ENCODE measurements at regions not wholly inside any gene's neighbourhood (a gene's known extent, or its start where the extent isn't known, plus 50 kb on each side); places are given as distances from the start of the nearest gene placed in this dataset.

GRCh38 chr4:53674903-53675302 lies 83.6 kb upstream of the LNX1 start:
- Mint-ChIP-seq H3K27ac (ENCODE audit: low read depth) (no peak overlapping the region), H3K9me3 (peaks cover 5% of the 10 kb centered on the region), H3K27me3 (peaks cover 26% of the 10 kb centered on the region), H3K4me1 (no peaks in the 10 kb centered on the region), H3K4me3 (no peak overlapping the region), H3K36me3 (ENCODE audit: insufficient read depth) (no peaks in the 10 kb centered on the region)
- DNase-seq (ENCODE audit: low spot score in 2 of 2) (no peak), ATAC-seq (replicated peaks; ENCODE audit: extremely low read depth, poor library complexity, severe bottlenecking) (no peak)

DNA sequence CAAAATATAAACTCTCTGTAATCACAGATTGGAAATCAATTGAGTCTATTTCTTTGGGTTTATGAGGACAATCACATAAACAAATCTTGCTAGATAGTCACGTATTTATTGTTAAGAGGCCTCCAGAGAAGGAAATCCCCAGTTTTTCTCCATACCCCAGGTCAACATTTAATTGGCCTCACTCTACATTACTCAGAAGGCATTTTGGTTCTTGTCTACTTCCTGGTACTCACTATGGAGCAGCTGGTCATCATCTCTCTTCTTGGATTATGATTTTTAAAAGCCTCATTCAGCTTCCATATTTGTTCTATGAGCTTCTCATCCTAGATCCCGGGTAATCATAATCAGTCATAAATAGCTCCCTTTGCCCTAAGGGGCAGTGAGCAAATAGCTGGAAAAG lies 81.6 kb upstream of the LNX1 start:
- no peaks in the 10 kb centered on the region for H3K4me1 Mint-ChIP-seq
- no peak for ATAC-seq (replicated peaks; ENCODE audit: extremely low read depth, poor library complexity, severe bottlenecking)
- no peak overlapping the region for H3K4me3 Mint-ChIP-seq
- H3K36me3 Mint-ChIP-seq (ENCODE audit: insufficient read depth): no peaks in the 10 kb centered on the region
- H3K9me3 Mint-ChIP-seq: peaks cover 15% of the 10 kb centered on the region
- DNase-seq (ENCODE audit: low spot score in 2 of 2): no peak
- peaks cover 26% of the 10 kb centered on the region for H3K27me3 Mint-ChIP-seq
- H3K27ac Mint-ChIP-seq (ENCODE audit: low read depth): no peak overlapping the region

DNA sequence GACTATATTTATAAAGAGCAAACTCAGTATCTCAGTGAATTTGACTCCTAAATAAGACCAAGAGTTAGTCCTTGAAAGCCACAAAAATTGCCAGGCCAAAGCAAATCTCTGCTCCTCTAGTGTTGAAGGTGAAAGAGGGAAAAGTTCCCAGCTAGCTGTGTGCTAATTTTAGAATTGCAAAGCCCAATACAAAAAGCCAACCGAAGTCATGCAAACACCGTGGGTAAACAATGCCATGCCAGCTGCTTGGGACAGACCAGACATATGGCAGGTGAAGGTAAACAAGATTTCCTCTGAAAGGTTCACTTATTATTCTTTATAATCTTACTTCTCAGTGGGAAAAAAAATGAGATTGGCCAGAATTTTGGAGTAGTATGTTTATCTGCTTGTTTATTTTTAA lies 80.5 kb upstream of the LNX1 start:
- H3K27me3 Mint-ChIP-seq: peaks cover 37% of the 10 kb centered on the region
- no peak for DNase-seq (ENCODE audit: low spot score in 2 of 2)
- no peak for ATAC-seq (replicated peaks; ENCODE audit: extremely low read depth, poor library complexity, severe bottlenecking)
- no peaks in the 10 kb centered on the region for H3K4me1 Mint-ChIP-seq
- no peak overlapping the region for H3K27ac Mint-ChIP-seq (ENCODE audit: low read depth)
- no peak overlapping the region for H3K4me3 Mint-ChIP-seq
- peaks cover 17% of the 10 kb centered on the region for H3K9me3 Mint-ChIP-seq
- no peaks in the 10 kb centered on the region for H3K36me3 Mint-ChIP-seq (ENCODE audit: insufficient read depth)

- ATAC-seq (replicated peaks; ENCODE audit: extremely low read depth, poor library complexity, severe bottlenecking) (no peak), DNase-seq (ENCODE audit: low spot score in 2 of 2) (no peak)
- H3K36me3 Mint-ChIP-seq (ENCODE audit: insufficient read depth): no peaks in the 10 kb centered on the region
- no peaks in the 10 kb centered on the region for H3K4me1 Mint-ChIP-seq
- H3K9me3 Mint-ChIP-seq: no peaks in the 10 kb centered on the region
- peaks cover 25% of the 10 kb centered on the region for H3K27me3 Mint-ChIP-seq
- no peak overlapping the region for H3K4me3 Mint-ChIP-seq
- H3K27ac Mint-ChIP-seq (ENCODE audit: low read depth): no peak overlapping the region
These were observed 68.5 kb upstream of the LNX1 start for GRCh38 chr4:53659737-53660136.

DNA sequence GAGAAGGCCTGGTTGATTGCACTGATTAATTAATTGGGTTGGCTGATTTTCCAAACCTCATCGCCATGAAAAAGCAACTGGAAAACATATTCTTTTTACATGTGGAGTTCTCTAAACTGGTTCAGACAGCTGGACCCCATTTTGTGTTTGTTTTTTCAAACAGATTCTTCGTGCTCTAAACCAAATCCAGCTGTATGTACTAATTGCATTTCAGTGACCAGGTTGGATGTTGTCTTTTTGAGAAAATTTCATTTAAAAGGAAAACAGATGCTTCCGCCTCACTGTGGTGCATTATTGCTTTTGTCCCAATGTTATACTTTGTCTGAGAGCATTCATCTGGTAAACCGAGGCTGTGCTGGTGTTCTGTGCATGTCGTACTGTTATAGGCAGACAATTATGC lies 67.8 kb upstream of the LNX1 start:
- Mint-ChIP-seq H3K27ac (ENCODE audit: low read depth) (no peak overlapping the region), H3K9me3 (no peaks in the 10 kb centered on the region), H3K4me1 (no peaks in the 10 kb centered on the region), H3K36me3 (ENCODE audit: insufficient read depth) (no peaks in the 10 kb centered on the region), H3K4me3 (no peak overlapping the region), H3K27me3 (peaks cover 25% of the 10 kb centered on the region)
- DNase-seq (ENCODE audit: low spot score in 2 of 2) (no peak), ATAC-seq (replicated peaks; ENCODE audit: extremely low read depth, poor library complexity, severe bottlenecking) (no peak)

DNA sequence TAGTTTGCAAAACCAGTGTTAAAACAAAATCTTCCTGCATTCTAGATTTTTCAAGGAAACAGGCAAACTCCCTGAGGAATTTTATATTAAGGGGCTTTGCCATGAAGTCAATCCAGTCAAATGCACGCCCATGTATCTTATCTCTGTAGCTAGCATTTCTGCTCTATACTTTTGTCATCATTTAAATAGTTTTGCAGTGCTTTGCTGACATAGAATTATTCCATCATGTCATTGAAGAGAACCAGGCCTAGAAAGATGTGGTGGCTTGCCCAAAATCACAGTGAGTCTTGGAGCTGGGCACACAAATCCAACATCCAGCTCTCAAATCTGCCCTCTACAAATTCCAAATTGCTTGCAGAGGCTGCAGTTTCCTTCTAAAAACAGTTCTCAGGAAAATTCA lies 66.7 kb upstream of the LNX1 start:
- H3K27ac Mint-ChIP-seq (ENCODE audit: low read depth): no peak overlapping the region
- H3K27me3 Mint-ChIP-seq: peaks cover 25% of the 10 kb centered on the region
- no peak overlapping the region for H3K4me3 Mint-ChIP-seq
- no peaks in the 10 kb centered on the region for H3K9me3 Mint-ChIP-seq
- no peaks in the 10 kb centered on the region for H3K4me1 Mint-ChIP-seq
- DNase-seq (ENCODE audit: low spot score in 2 of 2): no peak
- no peak for ATAC-seq (replicated peaks; ENCODE audit: extremely low read depth, poor library complexity, severe bottlenecking)
- H3K36me3 Mint-ChIP-seq (ENCODE audit: insufficient read depth): no peaks in the 10 kb centered on the region

DNA sequence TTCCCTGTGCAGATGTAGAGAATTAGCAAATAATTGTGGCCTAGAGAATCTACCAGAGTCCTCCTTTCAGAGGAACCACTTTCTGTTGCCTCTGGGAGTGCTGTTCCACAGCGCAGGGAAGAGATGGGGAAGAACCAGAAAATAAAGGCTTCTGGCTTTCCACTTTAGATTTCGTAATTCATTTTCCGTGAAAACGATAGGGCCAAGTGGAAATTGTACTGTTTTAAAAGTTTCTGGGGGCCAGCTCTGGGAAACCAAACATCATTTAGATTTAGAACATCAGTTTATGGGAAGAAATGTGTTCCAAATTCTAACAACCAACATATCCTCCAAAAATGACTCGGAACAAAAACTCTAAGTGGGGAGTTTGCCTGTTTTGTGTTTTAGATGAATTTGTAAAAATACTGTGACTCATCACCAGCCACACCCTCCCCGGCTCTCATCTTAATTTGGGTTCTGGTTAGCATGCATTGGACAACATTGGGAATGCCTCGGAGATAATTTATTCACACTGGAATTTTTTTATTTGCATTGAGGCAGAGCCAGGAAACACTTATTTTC lies 65.2 kb upstream of the LNX1 start:
- no peak overlapping the region for H3K4me3 Mint-ChIP-seq
- no peak overlapping the region for H3K27ac Mint-ChIP-seq (ENCODE audit: low read depth)
- no peaks in the 10 kb centered on the region for H3K9me3 Mint-ChIP-seq
- H3K4me1 Mint-ChIP-seq: no peaks in the 10 kb centered on the region
- DNase-seq (ENCODE audit: low spot score in 2 of 2) (no peak), ATAC-seq (replicated peaks; ENCODE audit: extremely low read depth, poor library complexity, severe bottlenecking) (no peak)
- no peaks in the 10 kb centered on the region for H3K36me3 Mint-ChIP-seq (ENCODE audit: insufficient read depth)
- H3K27me3 Mint-ChIP-seq: peaks cover 31% of the 10 kb centered on the region

DNA sequence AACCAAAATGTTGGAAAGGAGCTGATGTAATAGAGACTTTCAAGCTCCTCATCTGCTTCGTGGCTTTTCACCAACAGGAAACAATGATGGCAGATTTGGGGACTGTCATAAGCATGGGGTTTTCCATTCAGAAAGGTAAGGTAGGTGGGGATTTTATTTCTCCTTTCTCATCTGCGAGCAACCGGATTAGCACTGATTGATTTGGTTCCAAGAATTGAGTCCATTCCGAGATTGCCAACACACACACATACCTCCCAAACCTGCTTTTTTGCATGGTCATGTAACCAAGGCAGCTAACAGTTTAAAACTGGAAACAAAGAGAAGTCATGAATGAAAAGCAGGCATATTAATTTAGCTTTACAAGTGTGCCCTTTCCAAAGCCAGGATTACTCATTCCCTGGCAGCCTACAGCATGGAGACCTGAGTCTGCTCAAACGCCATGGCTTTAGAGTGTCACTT lies 63.0 kb upstream of the LNX1 start:
- H3K4me1 Mint-ChIP-seq: no peaks in the 10 kb centered on the region
- H3K9me3 Mint-ChIP-seq: no peaks in the 10 kb centered on the region

DNA sequence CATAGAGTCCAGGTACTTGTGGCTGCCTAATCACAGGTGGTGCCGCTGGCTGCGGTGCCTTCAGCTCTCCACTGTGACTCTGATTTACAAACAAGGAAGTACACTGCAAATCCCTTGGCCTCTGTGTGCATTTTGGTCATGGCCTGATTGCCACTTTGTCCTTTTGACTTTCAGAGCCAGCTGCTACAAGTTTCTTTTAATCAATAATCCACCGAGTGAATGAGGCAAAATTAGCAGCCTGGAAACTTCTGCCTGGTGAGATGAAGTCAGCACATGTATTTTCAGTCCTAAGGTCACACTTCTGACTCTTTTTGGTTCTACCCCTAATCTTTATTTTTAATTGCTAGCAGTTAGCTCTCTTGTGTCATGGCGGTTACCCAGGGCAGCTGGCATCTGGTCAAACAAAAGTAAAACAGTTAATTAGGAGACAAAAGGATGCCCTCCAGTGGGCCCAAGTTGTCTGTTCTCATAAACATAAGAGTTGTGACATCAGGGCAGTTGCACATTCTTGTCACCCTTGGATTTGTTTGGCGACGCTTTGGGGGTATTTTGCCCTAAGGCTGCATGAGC lies 62.3 kb upstream of the LNX1 start:
- peaks cover 33% of the 10 kb centered on the region for H3K27me3 Mint-ChIP-seq
- no peaks in the 10 kb centered on the region for H3K36me3 Mint-ChIP-seq (ENCODE audit: insufficient read depth)
- no peak for DNase-seq (ENCODE audit: low spot score in 2 of 2)
- no peaks in the 10 kb centered on the region for H3K9me3 Mint-ChIP-seq
- no peak overlapping the region for H3K27ac Mint-ChIP-seq (ENCODE audit: low read depth)
- H3K4me3 Mint-ChIP-seq: no peak overlapping the region
- ATAC-seq (replicated peaks; ENCODE audit: extremely low read depth, poor library complexity, severe bottlenecking): no peak
- no peaks in the 10 kb centered on the region for H3K4me1 Mint-ChIP-seq

More for the DNA sequence above, 63.0 kb upstream of the LNX1 start:
- Mint-ChIP-seq H3K27ac (ENCODE audit: low read depth) (no peak overlapping the region), H3K27me3 (peaks cover 33% of the 10 kb centered on the region), H3K4me3 (no peak overlapping the region), H3K36me3 (ENCODE audit: insufficient read depth) (no peaks in the 10 kb centered on the region)
- ATAC-seq (replicated peaks; ENCODE audit: extremely low read depth, poor library complexity, severe bottlenecking) (no peak), DNase-seq (ENCODE audit: low spot score in 2 of 2) (no peak)

DNA sequence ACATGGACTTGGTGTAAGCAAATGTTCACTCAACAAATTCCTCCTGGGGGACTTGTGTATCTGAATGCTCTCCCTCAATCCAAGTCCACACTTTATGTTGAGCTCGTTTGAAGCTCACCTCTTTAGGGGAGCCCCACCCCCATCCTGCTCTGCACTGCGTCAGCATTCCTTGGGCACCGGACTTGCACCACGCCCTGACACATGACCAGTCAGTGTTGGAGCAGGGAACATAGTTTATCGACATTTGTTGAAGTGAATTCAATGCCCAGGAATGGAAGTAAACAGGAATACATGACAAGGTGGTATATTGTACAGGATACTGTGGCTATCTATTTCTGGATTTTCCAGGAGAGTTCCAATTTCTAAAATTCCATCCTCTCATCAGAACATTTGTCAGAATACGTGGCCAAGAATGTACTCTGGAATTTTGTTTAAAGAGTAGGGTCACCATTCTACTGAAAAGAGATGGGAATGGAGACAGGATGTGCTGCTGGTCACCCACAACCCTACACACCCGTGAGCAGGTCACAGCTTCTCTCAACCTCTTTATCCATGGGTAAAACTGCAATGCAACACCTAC lies 60.0 kb upstream of the LNX1 start:
- no peaks in the 10 kb centered on the region for H3K9me3 Mint-ChIP-seq
- H3K27ac Mint-ChIP-seq (ENCODE audit: low read depth): no peak overlapping the region
- H3K4me1 Mint-ChIP-seq: no peaks in the 10 kb centered on the region
- DNase-seq (ENCODE audit: low spot score in 2 of 2) (no peak), ATAC-seq (replicated peaks; ENCODE audit: extremely low read depth, poor library complexity, severe bottlenecking) (no peak)
- H3K27me3 Mint-ChIP-seq: peaks cover 22% of the 10 kb centered on the region
- H3K4me3 Mint-ChIP-seq: no peak overlapping the region
- H3K36me3 Mint-ChIP-seq (ENCODE audit: insufficient read depth): no peaks in the 10 kb centered on the region

GRCh38 chr4:53649357-53649756 lies 58.1 kb upstream of the LNX1 start:
- Mint-ChIP-seq H3K27ac (ENCODE audit: low read depth) (no peak overlapping the region), H3K9me3 (no peaks in the 10 kb centered on the region), H3K27me3 (peaks cover 8% of the 10 kb centered on the region), H3K4me3 (no peak overlapping the region), H3K36me3 (ENCODE audit: insufficient read depth) (no peaks in the 10 kb centered on the region), H3K4me1 (no peaks in the 10 kb centered on the region)
- DNase-seq (ENCODE audit: low spot score in 2 of 2) (no peak), ATAC-seq (replicated peaks; ENCODE audit: extremely low read depth, poor library complexity, severe bottlenecking) (no peak)

GRCh38 chr4:53647547-53647946 lies 56.3 kb upstream of the LNX1 start:
- H3K36me3 Mint-ChIP-seq (ENCODE audit: insufficient read depth): no peaks in the 10 kb centered on the region
- DNase-seq (ENCODE audit: low spot score in 2 of 2) (no peak), ATAC-seq (replicated peaks; ENCODE audit: extremely low read depth, poor library complexity, severe bottlenecking) (no peak)
- H3K27ac Mint-ChIP-seq (ENCODE audit: low read depth): no peak overlapping the region
- no peak overlapping the region for H3K4me3 Mint-ChIP-seq
- no peaks in the 10 kb centered on the region for H3K4me1 Mint-ChIP-seq
- no peaks in the 10 kb centered on the region for H3K9me3 Mint-ChIP-seq
- peaks cover 8% of the 10 kb centered on the region for H3K27me3 Mint-ChIP-seq

DNA sequence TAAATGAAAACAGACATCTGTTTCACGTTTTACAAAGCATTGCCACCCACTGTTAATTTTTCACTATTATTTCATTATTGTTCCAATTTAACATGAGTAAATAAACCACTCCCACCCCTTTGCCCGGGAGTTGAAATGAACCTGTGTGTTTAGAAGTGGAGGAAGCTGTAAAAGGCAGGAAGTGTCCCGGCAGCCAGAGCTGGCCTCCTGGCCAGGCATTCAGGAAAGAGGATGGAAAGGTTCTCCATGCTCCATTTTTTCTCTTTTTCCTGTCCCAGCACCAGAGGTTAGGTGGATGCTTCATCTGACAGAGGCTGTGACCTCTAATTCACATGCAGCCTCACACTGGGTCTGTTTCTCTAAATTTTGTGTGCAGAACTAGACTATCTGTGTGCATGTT lies 55.5 kb upstream of the LNX1 start:
- no peak for ATAC-seq (replicated peaks; ENCODE audit: extremely low read depth, poor library complexity, severe bottlenecking)
- no peak overlapping the region for H3K27ac Mint-ChIP-seq (ENCODE audit: low read depth)
- H3K4me3 Mint-ChIP-seq: no peak overlapping the region
- no peaks in the 10 kb centered on the region for H3K36me3 Mint-ChIP-seq (ENCODE audit: insufficient read depth)
- H3K9me3 Mint-ChIP-seq: no peaks in the 10 kb centered on the region
- no peaks in the 10 kb centered on the region for H3K4me1 Mint-ChIP-seq
- DNase-seq (ENCODE audit: low spot score in 2 of 2): no peak
- peaks cover 5% of the 10 kb centered on the region for H3K27me3 Mint-ChIP-seq

Measured in central memory CD8-positive, alpha-beta T cell (primary cell).